Medulla oblongata (tissue), 1 donor: ENCODE measurements at regions not wholly inside any gene's neighbourhood (a gene's known extent, or its start where the extent isn't known, plus 50 kb on each side); places are given as distances from the start of the nearest gene placed in this dataset.
A peak's percentile ranks its signal among the peaks of the same experiment; 100 is the strongest.
"Not testable (repeated sequence)": the region's sequence is repeated elsewhere in the genome, so short reads cannot be mapped to it uniquely, and the experiment has no call there.

Experiments used
- DNase-seq: peaks from one replicate; pipeline ENCODE4 v3.0.0-alpha.2; 2015; ENCODE audit errors: extremely low spot score

- DNase-seq = no peak
Observed at GRCh38 chr2:234189786-234190300, 139.3 kb downstream of the SPP2 start.

GRCh38 chr2:234189230-234189629, 138.7 kb downstream of the SPP2 start:
- DNase-seq = no peak

- no peak for DNase-seq
Observed at GRCh38 chr2:234187646-234188174, 137.2 kb downstream of the SPP2 start.

GRCh38 chr2:234181121-234181520, 130.6 kb downstream of the SPP2 start:
- no peak for DNase-seq

GRCh38 chr2:234179031-234179363, 128.5 kb downstream of the SPP2 start:
- DNase-seq = no peak

GRCh38 chr2:234178330-234179030, 128.0 kb downstream of the SPP2 start:
- peak; percentile 6 for DNase-seq

GRCh38 chr2:234175649-234176048, 125.1 kb downstream of the SPP2 start:
- no peak for DNase-seq

GRCh38 chr2:234174742-234175141, 124.2 kb downstream of the SPP2 start:
- no peak for DNase-seq

GRCh38 chr2:234172532-234172931, 122.0 kb downstream of the SPP2 start:
- DNase-seq = no peak

- DNase-seq = no peak
Observed at GRCh38 chr2:234172066-234172465, 121.6 kb downstream of the SPP2 start.

- DNase-seq = no peak
Observed at GRCh38 chr2:234171666-234172065, 121.2 kb downstream of the SPP2 start.

GRCh38 chr2:234169674-234170073, 119.2 kb downstream of the SPP2 start:
- DNase-seq = no peak

- not testable (repeated sequence) for DNase-seq
Observed at GRCh38 chr2:234168605-234169570, 118.4 kb downstream of the SPP2 start.

- DNase-seq = no peak
Observed at GRCh38 chr2:234166531-234166930, 116.0 kb downstream of the SPP2 start.

- DNase-seq = no peak
Observed at GRCh38 chr2:234165421-234165820, 114.9 kb downstream of the SPP2 start.

- DNase-seq = no peak
Observed at GRCh38 chr2:234164493-234165413, 114.3 kb downstream of the SPP2 start.

- DNase-seq = no peak
Observed at GRCh38 chr2:234163510-234164045, 113.1 kb downstream of the SPP2 start.

- DNase-seq = no peak
Observed at GRCh38 chr2:234162861-234163260, 112.4 kb downstream of the SPP2 start.

- no peak for DNase-seq
Observed at GRCh38 chr2:234161932-234162331, 111.4 kb downstream of the SPP2 start.

GRCh38 chr2:234158812-234159211, 108.3 kb downstream of the SPP2 start:
- DNase-seq = no peak
